NCI-H748 (cell line): ENCODE measurements at regions not wholly inside any gene's neighbourhood (a gene's known extent, or its start where the extent isn't known, plus 50 kb on each side); places are given as distances from the start of the nearest gene placed in this dataset.

Experiments
- DNase-seq: peaks from one replicate; lab custom pipeline; 2025; ENCODE audit not compliant: unreplicated experiment; lab: John Stamatoyannopoulos, UW

GRCh38 chr15:69828181-69828828, 269.4 kb downstream of the TLE3 start:
- no peak for DNase-seq

- DNase-seq, result no peak
Observed at GRCh38 chr15:69829974-69830373, 267.7 kb downstream of the TLE3 start.

GRCh38 chr15:69830430-69830829, 267.3 kb downstream of the TLE3 start:
- no peak for DNase-seq

- DNase-seq, result no peak
Observed at GRCh38 chr15:69830876-69831275, 266.8 kb downstream of the TLE3 start.

- DNase-seq, result no peak
Observed at GRCh38 chr15:69834267-69834666, 263.4 kb downstream of the TLE3 start.

- no peak for DNase-seq
Observed at GRCh38 chr15:69834761-69835160, 263.0 kb downstream of the TLE3 start.

GRCh38 chr15:69836048-69836447, 261.7 kb downstream of the TLE3 start:
- DNase-seq, result no peak

- no peak for DNase-seq
Observed at GRCh38 chr15:69836526-69837230, 261.0 kb downstream of the TLE3 start.

- no peak for DNase-seq
Observed at GRCh38 chr15:69838338-69838737, 259.4 kb downstream of the TLE3 start.

- no peak for DNase-seq
Observed at GRCh38 chr15:69838994-69839393, 258.7 kb downstream of the TLE3 start.

- peak; percentile 59 for DNase-seq
Observed at GRCh38 chr15:69841113-69841828, 256.4 kb downstream of the TLE3 start.

- no peak for DNase-seq
Observed at GRCh38 chr15:69842851-69843250, 254.9 kb downstream of the TLE3 start.

- DNase-seq, result no peak
Observed at GRCh38 chr15:69843276-69843899, 254.3 kb downstream of the TLE3 start.

GRCh38 chr15:69843900-69844304, 253.8 kb downstream of the TLE3 start:
- no peak for DNase-seq

GRCh38 chr15:69845159-69845558, 252.6 kb downstream of the TLE3 start:
- no peak for DNase-seq

GRCh38 chr15:69847625-69848024, 250.1 kb downstream of the TLE3 start:
- DNase-seq, result no peak

- DNase-seq, result no peak
Observed at GRCh38 chr15:69848096-69848495, 249.6 kb downstream of the TLE3 start.

GRCh38 chr15:69848551-69849231, 249.0 kb downstream of the TLE3 start:
- peak; percentile 25 for DNase-seq

GRCh38 chr15:69849232-69849610, 248.5 kb downstream of the TLE3 start:
- no peak for DNase-seq

- no peak for DNase-seq
Observed at GRCh38 chr15:69852482-69852881, 245.2 kb downstream of the TLE3 start.

- DNase-seq, result no peak
Observed at GRCh38 chr15:69852916-69853315, 244.8 kb downstream of the TLE3 start.
